Umbilical cord (tissue), 1 donor: ENCODE measurements at regions not wholly inside any gene's neighbourhood (a gene's known extent, or its start where the extent isn't known, plus 50 kb on each side); places are given as distances from the start of the nearest gene placed in this dataset.

ENCODE experiments used
- DNase-seq: peaks from one replicate; pipeline ENCODE4 v3.0.0-alpha.2; 2015; ENCODE audit warnings: low spot score

- DNase-seq, result no peak
Measured at GRCh38 chr19:28486473-28486872, 726.5 kb downstream of the UQCRFS1 start.

GRCh38 chr19:28485292-28485691 lies 727.7 kb downstream of the UQCRFS1 start:
- DNase-seq, result peak; percentile 40

GRCh38 chr19:28483197-28483596 lies 729.8 kb downstream of the UQCRFS1 start:
- DNase-seq, result no peak

GRCh38 chr19:28482221-28482620 lies 730.7 kb downstream of the UQCRFS1 start:
- no peak for DNase-seq

GRCh38 chr19:28481674-28482073 lies 731.3 kb downstream of the UQCRFS1 start:
- no peak for DNase-seq

- no peak for DNase-seq
Measured at GRCh38 chr19:28475525-28475924, 737.4 kb downstream of the UQCRFS1 start.

- DNase-seq, result no peak
Measured at GRCh38 chr19:28472843-28473242, 740.1 kb downstream of the UQCRFS1 start.

- DNase-seq, result no peak
Measured at GRCh38 chr19:28471731-28472510, 741.0 kb downstream of the UQCRFS1 start.

GRCh38 chr19:28469544-28469943 lies 743.4 kb downstream of the UQCRFS1 start:
- DNase-seq, result no peak

GRCh38 chr19:28468701-28469459 lies 744.1 kb downstream of the UQCRFS1 start:
- DNase-seq, result peak; percentile 36

GRCh38 chr19:28466107-28467045 lies 746.6 kb downstream of the UQCRFS1 start:
- DNase-seq, result peak; percentile 59

- no peak for DNase-seq
Measured at GRCh38 chr19:28465371-28466086, 747.4 kb downstream of the UQCRFS1 start.

GRCh38 chr19:28463493-28464053 lies 749.4 kb downstream of the UQCRFS1 start:
- no peak for DNase-seq

- no peak for DNase-seq
Measured at GRCh38 chr19:28457620-28458019, 755.3 kb downstream of the UQCRFS1 start.

- DNase-seq, result no peak
Measured at GRCh38 chr19:28456708-28457320, 756.1 kb downstream of the UQCRFS1 start.

GRCh38 chr19:28456252-28456651 lies 756.7 kb downstream of the UQCRFS1 start:
- no peak for DNase-seq

- DNase-seq, result no peak
Measured at GRCh38 chr19:28454083-28454482, 758.9 kb downstream of the UQCRFS1 start.

- DNase-seq, result no peak
Measured at GRCh38 chr19:28453420-28453819, 759.5 kb downstream of the UQCRFS1 start.

- DNase-seq, result no peak
Measured at GRCh38 chr19:28449803-28450202, 763.1 kb downstream of the UQCRFS1 start.

GRCh38 chr19:28446511-28446910 lies 766.4 kb downstream of the UQCRFS1 start:
- DNase-seq, result no peak
